CD8-positive, alpha-beta memory T cell (primary cell): ENCODE measurements at regions not wholly inside any gene's neighbourhood (a gene's known extent, or its start where the extent isn't known, plus 50 kb on each side); places are given as distances from the start of the nearest gene placed in this dataset.

ENCODE experiments used
- CTCF ChIA-PET: fragments of 350-600 bp; sonication (Branson Sonifier 250); formaldehyde crosslinking; loops from one replicate; lab custom pipeline; 2021; ENCODE audit warnings: antibody characterized with exemption; lab: Charles Lee
- POLR2A ChIA-PET: fragments of 350-600 bp; sonication (Branson Sonifier 250); formaldehyde crosslinking; loops from one replicate; lab custom pipeline; 2021; ENCODE audit warnings: antibody characterized with exemption; lab: Charles Lee
- DNase-seq, 5 donors: peaks; one replicate each; pipeline versions ENCODE4 v3.0.0 to v3.0.0-alpha.2; 2020 to 2022; ENCODE audit warnings: mixed read lengths in 1 of 5
- H3K27ac ChIP-seq: one replicate; pipeline ENCODE4 v1.7.0; 2013; ENCODE audit warnings: low read depth, mild to moderate bottlenecking, low read length, moderate library complexity
- H3K27me3 ChIP-seq: 2 replicates; pipeline ENCODE4 v1.7.0; 2013; ENCODE audit warnings: low read length, mild to moderate bottlenecking; ENCODE audit not compliant: insufficient read depth, poor library complexity, severe bottlenecking
- H3K36me3 ChIP-seq: 2 replicates; pipeline ENCODE4 v1.7.0; 2013; ENCODE audit warnings: mild to moderate bottlenecking, low read length, moderate library complexity; ENCODE audit not compliant: insufficient read depth
- H3K4me1 ChIP-seq: 2 replicates; pipeline ENCODE4 v1.7.0; 2013; ENCODE audit warnings: mild to moderate bottlenecking, low read length, moderate library complexity; ENCODE audit not compliant: insufficient read depth
- H3K4me3 ChIP-seq: 2 replicates; pipeline ENCODE4 v1.7.0; 2013; ENCODE audit warnings: mild to moderate bottlenecking, low read length
- H3K9me3 ChIP-seq: 2 replicates; pipeline ENCODE4 v1.7.0; 2013; ENCODE audit warnings: mild to moderate bottlenecking, low read length
- H3K27ac Mint-ChIP-seq, 8 donors: one replicate each; pipeline ENCODE4 v1.8.0; 2020 to 2021; ENCODE audit warnings: mixed read lengths in 8 of 8, mild to moderate bottlenecking in 6 of 8, inconsistent platforms in 3 of 8, moderate library complexity in 3 of 8
- H3K27me3 Mint-ChIP-seq, 2 donors: one replicate each; pipeline ENCODE4 v1.8.0; 2020 to 2021; ENCODE audit warnings: mixed read lengths in 2 of 2, mild to moderate bottlenecking in 1 of 2, moderate library complexity in 1 of 2
- H3K36me3 Mint-ChIP-seq, 3 donors: one replicate each; pipeline ENCODE4 v1.8.0; 2020 to 2021; ENCODE audit warnings: mixed read lengths in 3 of 3, inconsistent platforms in 1 of 3, mild to moderate bottlenecking in 1 of 3
- H3K4me1 Mint-ChIP-seq, 3 donors: one replicate each; pipeline ENCODE4 v1.8.0; 2020 to 2021; ENCODE audit warnings: mixed read lengths in 3 of 3, inconsistent platforms in 1 of 3, mild to moderate bottlenecking in 1 of 3
- H3K4me3 Mint-ChIP-seq, 7 donors: one replicate each; pipeline ENCODE4 v1.8.0; 2020 to 2021; ENCODE audit warnings: mixed read lengths in 7 of 7, mild to moderate bottlenecking in 6 of 7, moderate library complexity in 4 of 7, inconsistent platforms in 2 of 7
- H3K9me3 Mint-ChIP-seq, 5 donors: one replicate each; pipeline ENCODE4 v1.8.0; 2020 to 2022; ENCODE audit warnings: mixed read lengths in 5 of 5, mild to moderate bottlenecking in 3 of 5, moderate library complexity in 2 of 5, inconsistent platforms in 1 of 5

DNA sequence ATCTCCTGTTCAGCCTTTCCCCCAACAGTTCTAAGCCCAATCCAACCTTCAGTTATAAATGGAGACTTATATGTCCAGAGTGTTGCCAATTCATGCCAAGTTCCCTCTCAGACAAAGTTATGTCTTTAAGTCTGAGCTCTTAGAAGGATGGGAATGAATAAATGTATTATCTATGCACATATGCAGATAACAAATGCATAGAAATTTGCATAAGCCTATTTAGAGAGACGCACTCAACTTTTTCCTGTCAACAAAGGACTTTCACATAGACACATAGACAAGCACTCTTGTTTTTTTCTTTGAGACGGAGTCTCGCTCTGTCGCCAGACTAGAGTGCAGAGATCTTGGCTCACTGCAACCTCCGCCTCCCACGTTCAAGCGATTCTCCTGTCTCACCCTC lies 95.1 kb downstream of the SOX9 start:
- H3K27me3 Mint-ChIP-seq, result peaks cover 14 to 27% of the 10 kb centered on the region in 2 donors
- no peak overlapping the region for H3K4me3 Mint-ChIP-seq
- H3K4me1 Mint-ChIP-seq, result no peaks in the 10 kb centered on the region
- POLR2A ChIA-PET, result no interaction called here
- H3K27me3 ChIP-seq, result peaks cover 3% of the 10 kb centered on the region
- no peaks in the 10 kb centered on the region for H3K36me3 Mint-ChIP-seq
- no peak overlapping the region for H3K27ac Mint-ChIP-seq
- peaks cover 3 to 21% (median 9%) of the 10 kb centered on the region in 5 donors for H3K9me3 Mint-ChIP-seq
- H3K36me3 ChIP-seq, result no peaks in the 10 kb centered on the region
- no peak overlapping the region for H3K27ac ChIP-seq
- H3K4me1 ChIP-seq, result no peaks in the 10 kb centered on the region
- H3K4me3 ChIP-seq, result no peak overlapping the region
- CTCF ChIA-PET, result no interaction called here
- no peaks in the 10 kb centered on the region for H3K9me3 ChIP-seq
- DNase-seq, result no peak

DNA sequence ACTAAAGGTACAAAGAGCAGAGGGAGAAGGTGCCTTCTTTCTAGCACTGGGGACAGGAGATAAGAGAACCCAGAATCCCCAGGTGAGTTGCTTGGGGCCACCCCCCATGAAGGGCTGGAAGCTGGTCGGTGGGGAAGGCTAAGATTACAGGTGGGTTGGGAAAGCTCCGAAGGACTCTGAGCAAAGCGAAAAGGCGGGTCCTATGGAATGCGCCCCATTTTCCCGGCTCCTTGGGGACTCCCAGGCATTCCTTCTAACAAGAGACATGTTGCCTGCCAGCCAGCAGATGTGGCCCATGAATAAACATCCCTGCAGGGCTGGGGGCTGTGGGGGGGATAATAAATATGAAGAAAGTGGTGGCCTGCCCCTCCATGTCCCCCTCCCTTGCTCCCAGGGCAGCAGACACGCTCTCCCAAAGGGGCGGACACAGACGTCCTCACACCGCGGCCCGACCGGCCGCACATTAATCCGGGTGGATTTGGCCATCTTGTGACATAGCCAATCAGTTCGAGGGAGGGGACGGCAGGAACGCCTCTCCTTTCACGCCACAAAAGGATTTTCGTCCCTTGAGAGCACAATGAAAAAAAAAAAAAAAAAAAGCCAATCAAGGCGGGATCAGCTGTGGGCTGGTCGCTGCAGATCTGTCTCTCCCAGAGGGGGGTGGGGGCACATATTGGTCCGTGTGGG lies 98.5 kb downstream of the SOX9 start:
- POLR2A ChIA-PET, result no interaction called here
- H3K4me1 Mint-ChIP-seq, result no peaks in the 10 kb centered on the region
- H3K9me3 Mint-ChIP-seq, result peaks cover 4 to 18% (median 9%) of the 10 kb centered on the region in 5 donors
- Histone ChIP-seq H3K4me1 (no peaks in the 10 kb centered on the region), H3K27ac (no peak overlapping the region), H3K4me3 (no peak overlapping the region), H3K27me3 (peaks cover 3% of the 10 kb centered on the region), H3K36me3 (no peaks in the 10 kb centered on the region), H3K9me3 (no peaks in the 10 kb centered on the region)
- DNase-seq, result no peak
- CTCF ChIA-PET, result no interaction called here
- H3K4me3 Mint-ChIP-seq, result no peak overlapping the region
- no peaks in the 10 kb centered on the region for H3K36me3 Mint-ChIP-seq
- H3K27me3 Mint-ChIP-seq, result peaks cover 14 to 33% of the 10 kb centered on the region in 2 donors
- no peak overlapping the region for H3K27ac Mint-ChIP-seq

DNA sequence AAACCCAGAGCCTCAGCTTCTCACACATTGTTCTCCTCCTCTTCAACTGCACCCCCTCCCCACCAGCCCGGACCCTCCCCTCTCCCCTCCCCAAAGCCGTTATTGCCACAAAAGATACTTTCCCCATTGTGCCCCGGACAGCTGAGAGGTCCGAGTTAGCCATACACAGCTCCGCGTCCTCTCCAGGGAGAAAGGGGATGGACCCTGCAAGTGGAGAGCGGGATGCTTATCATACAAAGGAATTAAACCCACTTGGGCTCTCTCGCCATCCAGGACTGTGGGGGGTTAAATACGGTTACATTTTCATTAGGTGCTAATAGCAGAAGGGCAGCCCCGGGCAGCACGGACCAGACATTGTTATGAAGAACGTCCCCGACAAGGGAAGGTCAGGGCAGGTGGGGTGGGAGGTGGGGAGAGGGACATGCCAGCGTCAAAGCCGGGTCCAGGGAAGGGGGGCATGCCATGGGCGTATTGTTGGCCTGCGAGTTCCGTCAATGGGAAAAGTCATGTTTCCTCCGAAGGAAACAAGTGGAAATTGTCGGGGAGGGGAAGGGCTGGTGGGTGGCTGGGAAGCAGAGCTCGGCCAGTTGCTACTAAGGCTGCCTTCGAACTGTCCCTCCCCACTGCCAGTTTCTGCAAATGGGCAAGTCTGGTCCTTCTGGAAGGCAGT lies 99.1 kb downstream of the SOX9 start:
- no peak overlapping the region for H3K27ac ChIP-seq
- Mint-ChIP-seq H3K27ac (no peak overlapping the region), H3K27me3 (peaks cover 14 to 33% of the 10 kb centered on the region in 2 donors), H3K4me1 (no peaks in the 10 kb centered on the region), H3K9me3 (peaks cover 6 to 17% (median 9%) of the 10 kb centered on the region in 5 donors), H3K36me3 (no peaks in the 10 kb centered on the region), H3K4me3 (no peak overlapping the region)
- H3K9me3 ChIP-seq, result no peaks in the 10 kb centered on the region
- peaks cover 3% of the 10 kb centered on the region for H3K27me3 ChIP-seq
- DNase-seq, result no peak
- CTCF ChIA-PET, result no interaction called here
- no peak overlapping the region for H3K4me3 ChIP-seq
- H3K4me1 ChIP-seq, result no peaks in the 10 kb centered on the region
- H3K36me3 ChIP-seq, result no peaks in the 10 kb centered on the region
- POLR2A ChIA-PET, result no interaction called here

DNA sequence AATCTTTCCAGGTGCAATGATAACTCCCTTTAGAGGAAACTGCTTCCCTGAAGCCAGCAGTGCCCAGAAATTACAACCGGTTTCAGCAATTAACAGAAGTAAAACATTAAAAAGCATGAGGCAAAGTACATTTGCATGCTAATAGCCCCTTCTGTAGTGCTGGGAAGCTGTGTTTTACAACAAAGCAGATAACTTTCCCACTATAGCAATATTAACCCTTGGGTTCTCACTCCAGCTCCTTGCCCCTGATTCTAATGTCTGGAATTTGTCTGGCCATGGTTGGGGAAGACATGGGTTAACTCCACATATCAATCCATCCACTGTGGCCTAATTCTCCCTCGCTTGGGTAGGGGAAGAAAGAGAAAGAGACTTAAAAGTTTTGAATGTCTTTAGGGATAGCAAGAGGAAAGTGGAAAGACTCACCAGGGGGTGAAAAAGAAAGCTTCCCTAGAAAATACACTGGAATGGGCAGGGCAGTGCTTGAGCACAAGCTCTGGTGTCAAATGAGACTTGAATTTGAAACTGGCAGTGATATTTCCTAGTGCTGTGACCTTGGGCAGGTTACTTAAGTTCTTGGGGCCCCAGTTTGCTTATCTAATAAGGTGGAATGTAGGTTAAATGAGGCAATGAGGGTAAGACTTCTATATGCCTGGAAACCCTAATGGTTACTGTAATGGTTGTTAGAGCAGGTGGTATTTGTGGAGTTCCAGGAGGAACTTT lies 102.0 kb downstream of the SOX9 start:
- no peaks in the 10 kb centered on the region for H3K4me1 Mint-ChIP-seq
- peaks cover 9 to 19% (median 15%) of the 10 kb centered on the region in 5 donors for H3K9me3 Mint-ChIP-seq

DNA sequence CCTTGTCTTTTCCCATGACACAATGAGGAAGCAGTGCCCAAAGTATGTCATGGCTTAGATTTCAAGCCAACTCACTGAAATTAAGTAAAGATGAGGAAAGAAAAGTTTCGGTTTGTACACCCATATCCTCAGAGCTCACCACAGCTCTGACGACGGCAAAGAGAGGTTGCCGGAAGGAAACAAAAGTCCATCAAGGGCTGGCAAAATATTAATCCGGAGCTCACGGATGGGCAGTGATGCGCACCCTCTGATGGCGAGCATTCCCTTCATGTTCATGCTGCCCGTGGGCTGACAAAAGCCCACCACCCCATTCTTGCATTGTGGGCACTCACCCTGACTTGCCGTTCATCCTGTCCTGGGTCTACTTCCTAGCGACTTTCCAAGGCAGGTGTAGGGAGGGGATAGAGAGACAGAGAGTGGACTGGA lies 103.1 kb downstream of the SOX9 start:
- ChIA-PET POLR2A (no interaction called here), CTCF (no interaction called here)
- Histone ChIP-seq H3K27me3 (peaks cover 3% of the 10 kb centered on the region), H3K4me3 (no peak overlapping the region), H3K9me3 (no peaks in the 10 kb centered on the region), H3K4me1 (no peaks in the 10 kb centered on the region), H3K27ac (no peak overlapping the region), H3K36me3 (no peaks in the 10 kb centered on the region)
- peaks cover 3 to 15% (median 11%) of the 10 kb centered on the region in 5 donors for H3K9me3 Mint-ChIP-seq
- no peak overlapping the region for H3K4me3 Mint-ChIP-seq
- DNase-seq, result no peak
- no peak overlapping the region for H3K27ac Mint-ChIP-seq
- no peaks in the 10 kb centered on the region for H3K36me3 Mint-ChIP-seq
- H3K27me3 Mint-ChIP-seq, result peaks cover 7 to 24% of the 10 kb centered on the region in 2 donors
- H3K4me1 Mint-ChIP-seq, result no peaks in the 10 kb centered on the region

More for the DNA sequence above, 102.0 kb downstream of the SOX9 start:
- Histone ChIP-seq H3K4me3 (no peak overlapping the region), H3K4me1 (no peaks in the 10 kb centered on the region), H3K9me3 (no peaks in the 10 kb centered on the region), H3K27ac (no peak overlapping the region), H3K27me3 (peaks cover 3% of the 10 kb centered on the region), H3K36me3 (no peaks in the 10 kb centered on the region)
- no peak for DNase-seq
- Mint-ChIP-seq H3K27ac (no peak overlapping the region), H3K4me3 (no peak overlapping the region), H3K36me3 (no peaks in the 10 kb centered on the region), H3K27me3 (peaks cover 14 to 33% of the 10 kb centered on the region in 2 donors)
- CTCF ChIA-PET, result no interaction called here
- POLR2A ChIA-PET, result no interaction called here

DNA sequence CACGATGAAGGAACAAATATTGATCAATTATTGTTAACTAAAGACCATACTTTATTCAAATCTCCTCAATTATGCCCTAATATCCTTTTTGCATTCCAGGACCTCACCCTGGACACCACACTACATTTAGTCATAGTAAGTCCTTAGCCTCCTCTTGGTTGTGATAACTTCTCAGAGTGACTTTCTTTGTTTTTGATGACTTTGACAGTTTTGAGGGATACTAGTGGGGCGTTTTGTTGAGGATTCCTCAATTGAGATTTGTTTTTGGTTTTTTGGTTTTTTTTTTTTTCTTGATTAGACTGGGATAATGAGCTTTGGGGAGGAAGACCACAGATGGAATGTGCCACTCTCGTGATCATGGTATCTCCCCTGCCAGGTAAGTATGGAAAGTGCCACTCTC lies 105.5 kb downstream of the SOX9 start:
- Histone ChIP-seq H3K27me3 (no peaks in the 10 kb centered on the region), H3K27ac (no peak overlapping the region), H3K9me3 (no peaks in the 10 kb centered on the region), H3K36me3 (no peaks in the 10 kb centered on the region), H3K4me1 (no peaks in the 10 kb centered on the region), H3K4me3 (no peak overlapping the region)
- Mint-ChIP-seq H3K9me3 (peaks cover 0 to 10% (median 7%) of the 10 kb centered on the region in 5 donors), H3K27ac (no peak overlapping the region), H3K27me3 (peaks cover 0 to 4% of the 10 kb centered on the region in 2 donors), H3K4me1 (no peaks in the 10 kb centered on the region), H3K4me3 (no peak overlapping the region), H3K36me3 (no peaks in the 10 kb centered on the region)
- POLR2A ChIA-PET, result no interaction called here
- CTCF ChIA-PET, result interaction anchor here (0.6 kb wide), 1 partner anchor 119 kb away, joined by 3 read pairs; no protein-coding TSS in a partner anchor
- DNase-seq, result no peak

DNA sequence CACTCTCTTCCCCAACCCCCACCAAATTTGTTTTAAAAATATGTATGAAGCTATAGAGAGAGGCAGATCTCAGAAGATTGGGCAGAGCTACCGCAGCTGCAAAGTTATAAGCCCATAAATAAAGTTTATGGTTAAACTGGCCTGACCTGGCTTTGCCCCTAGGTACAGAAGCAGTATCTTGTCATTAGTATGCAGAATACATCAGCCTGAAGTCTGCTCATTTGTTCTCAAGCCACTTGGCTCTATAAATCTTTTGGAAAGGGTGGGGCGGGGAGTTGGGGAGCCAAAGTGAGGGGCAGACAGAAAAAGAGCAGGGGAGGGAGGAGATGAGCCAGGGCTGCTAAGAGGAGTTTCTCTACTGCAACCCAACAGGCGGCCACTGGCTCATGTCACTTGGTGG lies 113.2 kb downstream of the SOX9 start:
- DNase-seq, result no peak
- Mint-ChIP-seq H3K27me3 (peaks cover 0 to 6% of the 10 kb centered on the region in 2 donors), H3K9me3 (peaks cover 3 to 7% (median 6%) of the 10 kb centered on the region in 5 donors), H3K4me1 (no peaks in the 10 kb centered on the region), H3K27ac (no peak overlapping the region), H3K4me3 (no peak overlapping the region), H3K36me3 (no peaks in the 10 kb centered on the region)
- no peaks in the 10 kb centered on the region for H3K36me3 ChIP-seq
- no peak overlapping the region for H3K27ac ChIP-seq
- no peaks in the 10 kb centered on the region for H3K4me1 ChIP-seq
- ChIA-PET POLR2A (no interaction called here), CTCF (no interaction called here)
- no peaks in the 10 kb centered on the region for H3K27me3 ChIP-seq
- no peaks in the 10 kb centered on the region for H3K9me3 ChIP-seq
- H3K4me3 ChIP-seq, result no peak overlapping the region

DNA sequence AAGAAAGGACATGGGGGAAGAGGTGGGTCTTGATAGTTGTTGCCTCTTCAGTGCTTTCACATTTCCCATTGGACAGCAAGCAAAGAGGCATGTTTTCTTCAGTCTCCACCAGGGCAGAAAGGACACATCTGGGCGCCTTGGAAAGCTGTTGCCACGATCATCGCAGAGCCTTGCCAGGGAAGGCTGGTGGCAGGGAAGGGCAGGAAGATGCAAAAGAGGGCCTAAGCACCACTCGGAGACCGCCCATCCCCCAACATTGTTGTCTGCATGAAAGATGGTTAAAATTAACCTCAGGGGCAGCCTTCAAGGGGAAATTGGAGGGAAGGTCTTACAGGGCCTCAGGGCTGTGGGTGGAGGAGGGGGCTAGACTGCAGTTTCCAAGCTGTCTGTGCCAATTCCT lies 114.2 kb downstream of the SOX9 start:
- Mint-ChIP-seq H3K27me3 (peaks cover 0 to 6% of the 10 kb centered on the region in 2 donors), H3K9me3 (peaks cover 3 to 12% (median 6%) of the 10 kb centered on the region in 5 donors), H3K27ac (no peak overlapping the region), H3K4me1 (no peaks in the 10 kb centered on the region), H3K4me3 (no peak overlapping the region), H3K36me3 (no peaks in the 10 kb centered on the region)
- H3K4me3 ChIP-seq, result no peak overlapping the region
- H3K9me3 ChIP-seq, result no peaks in the 10 kb centered on the region
- H3K4me1 ChIP-seq, result no peaks in the 10 kb centered on the region
- no peak for DNase-seq
- H3K27ac ChIP-seq, result no peak overlapping the region
- CTCF ChIA-PET, result no interaction called here
- H3K36me3 ChIP-seq, result no peaks in the 10 kb centered on the region
- no peaks in the 10 kb centered on the region for H3K27me3 ChIP-seq
- POLR2A ChIA-PET, result no interaction called here
